Stimulated activated CD8-positive, alpha-beta memory T cell treated with anti-CD3 and anti-CD28 coated beads, Interleukin-12 subunit alpha, Interleukin-12 subunit beta, amount 100 ng/mL, for 1 hour (primary cell): ENCODE measurements at regions not wholly inside any gene's neighbourhood (a gene's known extent, or its start where the extent isn't known, plus 50 kb on each side); places are given as distances from the start of the nearest gene placed in this dataset.

Experiments
- DNase-seq: peaks from one replicate; pipeline ENCODE4 v3.0.0-alpha.2; 2020; ENCODE audit warnings: low read depth

DNA sequence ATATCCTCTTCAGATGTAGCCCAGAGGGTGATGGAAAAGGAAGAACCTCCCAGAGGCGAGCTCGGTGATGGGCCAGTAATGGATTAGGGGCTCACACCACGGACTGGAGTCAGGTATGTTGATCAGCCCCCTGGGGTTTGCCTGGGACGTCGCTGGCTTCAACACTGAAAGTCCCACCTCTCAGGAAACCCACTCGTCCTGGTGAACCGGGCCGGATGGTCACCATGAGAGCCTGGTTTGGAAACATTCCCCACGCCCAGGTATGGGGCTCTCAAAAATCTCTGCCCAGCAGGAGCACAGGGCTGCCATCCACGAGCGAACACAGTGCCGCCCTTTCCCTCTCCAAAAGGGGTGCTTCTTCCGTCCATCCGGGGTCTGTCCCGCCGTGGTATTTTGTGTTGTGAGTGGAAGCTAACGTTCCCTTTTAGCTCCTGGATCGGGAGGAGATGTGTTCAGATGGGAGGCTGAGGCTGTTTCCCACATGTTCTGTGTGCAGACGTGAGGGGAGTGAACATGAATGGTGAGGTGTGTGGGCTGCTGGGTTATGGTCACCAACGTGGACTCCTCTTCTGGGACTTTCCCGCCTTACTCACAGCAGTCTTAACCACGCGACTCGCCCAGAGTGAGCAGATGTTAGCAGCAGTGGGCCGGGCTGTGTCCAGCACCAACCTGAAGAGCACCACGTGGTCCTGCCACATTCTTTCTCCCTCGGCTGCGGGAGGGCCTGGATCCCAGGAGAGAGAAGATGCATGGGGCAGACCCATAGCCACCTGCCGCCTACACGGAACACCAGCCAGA lies 139.2 kb downstream of the KIF26A start:
- DNase-seq: no peak

- no peak for DNase-seq
Measured at GRCh38 chr14:104278214-104278534, 139.8 kb downstream of the KIF26A start.

DNA sequence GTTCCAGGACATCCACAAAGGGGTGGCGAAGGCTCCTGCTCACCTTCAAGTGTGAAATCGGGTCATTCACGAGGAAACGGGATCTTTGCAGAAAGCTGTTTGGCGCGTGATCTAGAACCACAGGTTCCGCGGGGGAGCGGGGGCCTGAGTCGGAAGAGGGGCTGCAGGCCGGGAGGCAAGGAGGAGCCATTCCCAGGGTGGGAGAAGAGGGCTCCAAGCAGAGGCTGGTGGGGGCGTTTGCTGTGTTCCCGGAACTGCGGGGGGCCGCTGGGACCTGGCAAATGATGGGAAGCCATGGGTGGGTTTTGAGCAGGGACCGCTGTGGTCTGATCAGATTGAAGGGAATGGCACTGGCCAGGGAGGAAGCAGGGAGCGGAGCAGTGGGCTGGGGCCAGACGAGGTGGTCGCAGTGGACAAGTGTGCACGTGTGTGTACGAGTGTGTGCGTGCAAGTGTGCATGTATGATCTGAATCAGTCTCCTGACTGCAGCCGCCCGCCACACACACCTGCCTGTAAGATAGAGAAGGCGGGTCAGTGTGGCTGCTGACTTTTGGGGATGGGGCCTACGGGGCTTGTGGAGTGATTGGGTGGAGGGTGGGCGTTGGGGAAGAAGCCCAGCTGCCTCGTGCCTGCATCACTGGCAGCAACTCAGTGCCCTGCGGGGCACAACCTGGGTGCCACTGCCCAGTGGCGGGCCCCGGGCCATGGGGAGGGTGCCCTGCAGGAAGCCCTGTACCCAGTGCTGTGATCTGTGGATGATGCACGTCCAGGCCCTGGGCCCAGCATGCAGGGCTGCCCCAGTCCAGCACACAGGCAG lies 141.9 kb downstream of the KIF26A start:
- no peak for DNase-seq

DNA sequence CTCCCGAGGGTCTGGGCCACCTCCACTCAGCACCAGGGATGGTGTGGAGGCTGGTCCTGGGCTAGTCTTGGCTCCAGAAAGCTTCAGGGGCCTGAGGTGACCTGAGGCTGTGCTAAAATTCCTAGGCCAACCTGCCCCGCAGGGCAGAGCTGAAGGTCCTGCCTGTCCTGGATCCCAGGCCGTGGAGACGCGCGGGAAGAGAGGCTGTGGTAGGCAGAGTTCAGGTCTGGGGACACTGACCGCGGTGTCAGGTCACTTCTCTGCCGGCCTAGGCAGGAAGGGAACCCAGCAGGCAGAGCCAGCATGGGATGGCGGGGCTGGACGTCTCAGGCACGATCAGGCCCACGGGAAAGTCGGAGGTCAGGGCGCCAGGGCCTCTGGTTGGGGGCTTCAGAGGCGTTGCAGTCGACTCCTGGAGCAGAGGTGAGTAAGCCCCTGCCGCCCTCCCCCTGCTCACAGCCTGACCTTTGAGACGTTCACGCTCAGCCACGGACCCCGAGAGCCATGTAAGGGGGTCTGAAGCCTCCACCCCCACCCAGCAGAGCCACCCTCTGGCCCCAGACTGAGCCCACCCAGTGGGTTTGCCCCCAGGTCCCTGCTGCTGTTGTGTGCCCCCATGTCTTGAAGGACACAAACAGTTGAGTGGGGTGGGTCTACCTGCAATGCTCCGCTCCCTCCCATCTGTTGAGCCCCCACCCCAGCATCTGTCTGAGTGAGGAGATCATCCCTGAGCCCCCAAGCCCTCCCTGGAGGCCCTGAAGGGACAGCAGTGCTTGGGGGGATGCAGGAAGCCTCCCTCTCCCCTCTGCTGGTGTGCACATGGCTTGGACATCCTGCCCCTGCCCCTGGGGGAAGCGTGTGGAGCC lies 142.7 kb downstream of the KIF26A start:
- no peak for DNase-seq

DNA sequence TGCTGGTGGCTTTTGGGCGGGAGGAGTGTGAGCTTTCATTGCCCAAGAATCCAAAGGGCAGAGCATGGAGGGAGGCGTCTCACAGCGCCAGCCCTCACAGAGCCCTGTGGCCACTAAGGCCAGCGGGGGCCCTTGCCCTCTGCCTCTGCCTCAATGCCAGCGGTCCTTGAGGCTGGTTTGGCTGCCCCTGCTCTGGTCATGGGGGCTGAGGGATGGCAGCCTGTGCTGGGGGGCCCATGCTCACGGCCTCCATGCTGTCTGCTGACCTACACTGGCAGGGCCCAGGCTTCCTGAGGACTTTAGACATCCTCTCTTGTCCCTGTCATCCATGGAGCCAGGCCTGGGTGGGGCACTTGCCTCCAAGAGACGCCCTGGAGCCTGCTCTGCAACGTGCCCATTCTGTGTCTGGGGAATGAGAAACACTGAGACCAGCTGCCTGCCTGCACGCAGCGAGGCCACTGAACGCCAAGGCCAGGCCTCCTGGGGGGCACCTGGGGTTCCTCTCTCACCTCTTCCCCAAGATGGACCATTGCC lies 143.4 kb downstream of the KIF26A start:
- DNase-seq: no peak

- no peak for DNase-seq
Measured at GRCh38 chr14:104282332-104283196, 144.2 kb downstream of the KIF26A start.

DNA sequence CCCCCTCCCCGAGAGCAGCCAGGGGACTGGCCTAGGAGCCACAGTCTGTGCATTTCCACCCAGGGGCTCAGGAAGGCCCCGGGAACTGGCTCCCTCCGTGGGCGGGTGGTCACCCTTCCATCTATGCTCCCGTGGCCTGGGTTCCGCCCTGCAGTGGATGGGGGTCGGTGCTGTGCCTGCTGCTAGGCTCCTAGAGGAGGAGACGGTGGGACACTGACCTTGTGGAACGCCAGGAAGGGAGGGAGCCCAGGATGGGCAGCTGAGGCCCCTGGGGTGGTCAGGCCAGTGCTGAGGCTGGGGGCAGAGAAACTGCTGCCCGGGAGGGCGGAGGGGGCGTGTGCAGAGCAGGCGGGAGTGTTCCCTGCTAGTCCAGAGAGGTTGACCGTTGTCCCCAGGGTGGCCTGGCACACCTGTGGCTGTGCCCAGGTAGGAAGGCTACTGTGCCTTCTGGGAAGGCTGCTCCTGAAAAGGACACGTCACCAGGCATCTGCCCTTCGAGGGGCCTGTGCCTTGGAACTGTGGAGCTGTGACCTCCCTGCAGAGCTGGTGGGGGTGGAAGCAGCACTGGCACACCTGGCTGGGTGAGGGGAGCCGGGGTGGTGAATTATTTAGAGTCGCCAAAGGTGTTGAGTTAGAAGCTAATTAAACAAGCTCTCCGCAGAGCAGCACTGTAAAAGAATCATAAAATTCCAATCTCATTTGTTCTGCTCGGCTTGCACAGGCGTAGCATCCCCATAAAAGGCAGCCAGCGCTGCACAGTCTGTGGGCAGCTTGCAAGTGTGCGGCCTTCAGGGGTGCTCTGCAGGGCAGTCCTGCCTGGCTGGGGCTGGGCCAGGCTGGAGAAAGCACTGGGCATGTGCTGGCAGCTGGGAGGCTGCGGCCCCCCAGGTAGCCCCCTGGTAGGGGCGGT lies 145.1 kb downstream of the KIF26A start:
- no peak for DNase-seq

DNA sequence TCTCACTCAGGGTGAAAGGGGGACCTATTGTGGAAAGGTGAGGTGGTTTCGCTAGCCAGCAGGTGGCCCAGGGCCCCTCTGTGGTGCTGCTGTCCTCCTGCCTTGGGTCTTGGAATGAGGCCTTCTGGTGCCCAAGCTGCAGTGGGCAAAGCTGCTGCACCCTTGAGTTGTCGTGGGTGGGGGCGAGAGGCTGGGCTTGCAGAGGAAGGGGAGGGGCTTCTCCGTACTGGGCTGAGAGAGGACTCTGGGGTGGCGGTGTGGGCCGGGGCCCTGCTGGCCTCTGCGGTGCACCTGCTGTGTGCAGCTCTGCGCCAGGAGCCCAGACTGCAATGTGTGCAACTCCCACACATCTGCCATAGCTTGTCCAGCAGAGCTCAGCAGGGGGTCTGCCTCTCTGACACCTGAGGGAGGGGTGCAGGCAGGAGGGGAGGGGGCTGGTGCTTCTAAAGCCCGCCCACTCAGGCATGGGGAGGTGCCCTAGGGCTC lies 145.8 kb downstream of the KIF26A start:
- DNase-seq: no peak

DNA sequence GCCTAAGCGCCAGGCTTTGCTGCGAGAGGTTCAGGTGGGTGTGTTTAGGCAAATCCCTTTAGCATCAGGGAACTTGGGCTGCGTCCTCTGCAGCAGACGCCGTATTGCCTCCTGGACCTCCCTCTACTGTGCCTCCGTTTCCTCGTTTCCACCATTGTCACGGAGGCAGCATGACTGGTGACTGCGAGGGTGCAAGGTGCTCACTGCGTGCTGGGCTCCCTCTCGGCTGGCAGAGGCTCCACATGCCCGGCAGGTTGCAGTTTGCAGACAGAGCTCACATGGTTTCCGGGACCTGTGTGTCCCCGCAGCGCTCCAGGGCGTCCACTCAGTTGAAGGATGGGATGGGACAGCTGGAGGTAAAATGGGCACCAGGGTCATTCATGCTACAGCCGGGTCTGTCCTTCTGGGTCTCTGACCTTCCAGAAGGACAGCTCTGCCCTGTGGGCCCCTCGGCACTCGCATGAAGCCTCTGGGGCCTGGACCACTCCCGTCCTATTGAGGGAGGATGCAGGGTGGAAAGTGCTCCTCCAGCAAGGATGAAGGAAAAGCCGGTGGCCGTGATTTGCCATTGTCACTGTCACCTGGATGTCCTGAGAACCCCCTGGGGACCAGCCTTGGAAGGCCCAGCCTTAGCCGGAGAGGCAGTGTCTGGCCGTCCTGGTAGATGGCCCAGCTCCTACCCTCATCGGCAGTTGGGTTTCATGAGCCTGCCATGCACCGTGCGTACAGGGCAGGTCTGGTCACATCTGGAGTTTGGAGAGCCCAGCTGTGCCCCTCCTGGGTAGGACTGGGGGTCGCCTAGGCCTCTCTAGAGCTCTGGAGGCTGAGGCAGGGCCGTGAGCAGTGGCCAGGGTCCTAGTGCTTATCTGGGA lies 146.5 kb downstream of the KIF26A start:
- DNase-seq: no peak

DNA sequence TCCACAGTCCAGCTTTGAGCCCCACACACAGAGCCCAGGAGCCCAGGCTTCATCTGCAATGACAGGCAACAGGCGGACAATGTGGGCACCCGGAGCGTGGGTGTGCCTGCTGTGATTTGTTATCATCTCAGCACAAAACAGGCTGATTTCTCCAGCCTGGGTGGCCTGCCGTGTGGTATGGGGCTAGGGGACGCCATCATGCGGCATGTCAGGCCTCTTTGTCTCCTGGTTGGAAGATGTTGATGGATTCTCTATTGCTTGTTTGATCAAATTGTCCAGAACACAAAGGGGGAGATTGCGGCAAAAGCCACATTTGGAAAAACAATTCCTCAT lies 147.1 kb downstream of the KIF26A start:
- DNase-seq: no peak

DNA sequence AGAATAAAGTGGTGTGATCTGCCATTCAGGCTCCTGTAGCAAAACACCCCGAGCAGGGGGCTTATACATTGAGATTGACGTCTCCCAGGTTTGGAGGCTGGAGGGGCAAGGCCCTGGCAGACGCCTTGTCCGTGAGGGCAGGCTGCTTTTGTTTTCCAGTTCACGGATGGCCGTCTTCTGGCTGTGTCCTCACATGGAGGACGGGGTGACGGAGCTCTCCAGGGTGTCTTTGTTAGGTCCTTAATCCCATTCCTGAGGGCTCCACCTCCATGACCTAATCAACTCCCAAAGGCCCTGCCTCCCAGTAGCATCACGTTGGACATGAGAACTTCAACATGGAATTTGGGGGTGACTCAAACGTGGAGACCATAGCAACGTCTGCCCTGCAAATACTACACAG lies 147.7 kb downstream of the KIF26A start:
- DNase-seq: no peak

DNA sequence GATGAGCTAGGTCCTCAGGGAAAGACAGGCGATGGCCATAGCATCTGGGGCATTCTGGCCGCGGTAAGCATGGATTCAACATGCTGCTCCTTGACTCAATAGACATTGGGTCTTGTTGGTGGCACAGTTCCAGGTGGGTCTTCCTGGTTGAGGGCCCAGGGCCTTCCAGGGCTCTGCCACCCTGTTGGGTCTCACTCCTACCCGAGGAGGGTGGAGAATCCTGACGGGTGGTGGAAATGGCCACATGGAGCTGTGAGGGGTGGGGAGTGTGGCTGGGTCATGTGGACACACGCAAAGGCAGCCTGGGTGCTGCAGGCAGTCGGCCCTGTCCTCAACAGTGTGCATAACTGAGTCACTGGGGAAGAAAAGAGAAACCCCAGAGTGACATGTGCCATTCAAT lies 148.1 kb downstream of the KIF26A start:
- DNase-seq: no peak

DNA sequence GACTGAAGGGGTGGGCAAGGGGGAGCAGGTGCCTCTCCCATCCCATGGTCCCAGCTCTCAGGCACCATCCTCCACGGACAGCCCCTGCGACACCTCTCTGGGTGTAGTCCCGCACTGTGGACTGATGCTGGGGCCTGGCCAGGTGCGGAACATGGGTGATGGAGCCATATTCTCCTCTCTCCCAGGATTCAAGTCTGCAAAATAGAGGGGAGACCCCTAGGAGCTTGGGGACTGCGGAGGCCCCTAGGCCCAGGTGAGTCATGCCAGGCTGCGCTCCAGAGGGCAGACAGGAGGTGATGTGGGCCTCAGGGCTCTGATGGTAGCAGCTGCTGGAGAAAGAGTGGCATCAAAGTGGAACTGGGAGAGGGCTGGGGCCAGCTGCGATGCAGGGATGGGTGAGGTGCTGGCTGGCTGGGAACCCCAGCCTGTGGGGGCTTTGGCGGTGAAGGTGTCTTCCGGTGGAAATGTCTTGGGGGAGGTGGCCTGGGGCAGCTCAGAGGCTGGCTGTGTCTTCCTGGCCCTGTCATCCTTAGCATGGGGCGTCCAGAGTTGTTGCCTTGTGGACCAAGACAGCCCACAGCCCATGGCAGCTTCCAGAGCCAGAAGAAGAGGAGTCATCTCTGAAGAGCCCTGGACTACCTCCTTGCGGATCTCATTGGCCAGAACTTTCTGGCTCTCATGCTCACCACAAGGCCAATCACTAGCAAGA lies 149.1 kb downstream of the KIF26A start:
- no peak for DNase-seq

GRCh38 chr14:104288272-104288671 lies 149.9 kb downstream of the KIF26A start:
- no peak for DNase-seq

DNA sequence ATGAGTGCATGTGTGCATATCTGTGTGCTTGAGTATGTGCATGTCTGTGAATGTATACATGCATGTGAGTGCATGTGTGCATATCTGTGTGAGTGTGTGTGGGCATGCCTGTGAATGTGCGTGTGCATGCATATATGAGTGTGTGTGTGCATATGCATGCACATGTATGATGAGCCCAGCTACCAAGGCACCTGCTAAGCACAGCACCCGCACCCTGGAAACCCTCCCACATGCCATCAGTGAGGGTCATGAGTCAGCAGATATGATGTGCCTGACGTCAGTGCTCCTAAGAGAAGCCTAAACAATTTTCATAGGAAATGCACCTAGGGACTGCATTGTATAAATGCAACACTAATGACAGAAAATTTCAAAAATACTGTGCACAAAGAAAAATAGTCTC lies 151.1 kb downstream of the KIF26A start:
- DNase-seq: no peak

DNA sequence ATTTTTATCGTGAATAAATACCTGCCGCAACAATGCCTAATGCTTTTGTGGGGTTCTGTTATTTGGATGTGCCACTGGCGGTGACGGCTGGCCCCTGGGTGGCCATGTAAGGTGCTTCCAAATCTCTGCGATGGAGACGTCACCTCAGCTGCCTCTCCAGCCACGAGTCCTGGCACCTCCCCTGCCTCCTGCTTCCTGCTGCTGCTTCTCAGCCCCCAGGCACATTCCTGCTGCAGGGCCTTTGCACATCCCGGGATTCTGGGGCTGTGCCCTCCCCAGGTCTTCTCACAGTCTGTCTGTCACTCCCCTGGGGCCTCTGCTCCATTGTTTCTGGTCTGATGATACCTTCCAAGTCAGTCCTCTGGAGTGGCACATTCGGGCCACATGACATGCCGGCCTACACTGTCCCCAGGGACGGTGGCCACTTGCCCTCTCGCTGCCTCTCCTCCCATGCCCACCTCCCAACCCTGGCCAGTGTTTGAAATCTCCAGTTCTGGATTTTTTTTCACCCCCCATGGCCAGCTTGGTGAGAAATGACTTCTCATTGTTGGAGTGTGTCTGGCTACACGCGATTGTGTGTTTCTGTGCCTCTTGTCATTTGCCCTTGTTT lies 151.8 kb downstream of the KIF26A start:
- no peak for DNase-seq

GRCh38 chr14:104290756-104291122 lies 152.4 kb downstream of the KIF26A start:
- DNase-seq: no peak
